ENCODE measurements at regions not wholly inside any gene's neighbourhood (a gene's known extent, or its start where the extent isn't known, plus 50 kb on each side); places are given as distances from the start of the nearest gene placed in this dataset.

- ChIA-PET POLR2A (no interaction called here), CTCF (interaction anchor here (1.3 to 1.7 kb wide), 2 partner anchors 12 to 28 kb away, joined by 3 read pairs; no protein-coding TSS in a partner anchor)
- DNase-seq (ENCODE audit: extremely low spot score), result no peak
- TF ChIP-seq CTCF (IDR thresholded peaks at IDR 0.05; ENCODE audit: control extremely low read depth, extremely low read depth, low read depth, missing control alignments), result no peak
Measured at GRCh38 chr7:130867581-130868136, 133.7 kb upstream of the KLF14 start.

- no peak for TF ChIP-seq CTCF (IDR thresholded peaks at IDR 0.05; ENCODE audit: control extremely low read depth, extremely low read depth, low read depth, missing control alignments)
- ChIA-PET CTCF (interaction anchor here (1.7 kb wide), 1 partner anchor 12 kb away, joined by 3 read pairs; no protein-coding TSS in a partner anchor), POLR2A (no interaction called here)
- no peak for DNase-seq (ENCODE audit: extremely low spot score)
Measured at GRCh38 chr7:130868139-130868538, 134.1 kb upstream of the KLF14 start.

GRCh38 chr7:130869918-130870317 is 135.9 kb upstream of the KLF14 start:
- ChIA-PET CTCF (no interaction called here), POLR2A (no interaction called here)
- TF ChIP-seq CTCF (IDR thresholded peaks at IDR 0.05; ENCODE audit: control extremely low read depth, extremely low read depth, low read depth, missing control alignments), result no peak
- DNase-seq (ENCODE audit: extremely low spot score), result no peak

GRCh38 chr7:130872341-130872740 is 138.3 kb upstream of the KLF14 start:
- no peak for DNase-seq (ENCODE audit: extremely low spot score)
- POLR2A ChIA-PET, result interaction anchor here (0.6 to 0.7 kb wide), 2 partner anchors 11 to 636 kb away, joined by 3 to 6 read pairs; no protein-coding TSS in a partner anchor
- no peak for TF ChIP-seq CTCF (IDR thresholded peaks at IDR 0.05; ENCODE audit: control extremely low read depth, extremely low read depth, low read depth, missing control alignments)
- CTCF ChIA-PET, result interaction anchor here (1.0 to 4.9 kb wide), 5 partner anchors 10 to 641 kb away, joined by 3 to 46 read pairs (median 3); no protein-coding TSS in a partner anchor

- DNase-seq (ENCODE audit: extremely low spot score), result no peak
- no peak for TF ChIP-seq CTCF (IDR thresholded peaks at IDR 0.05; ENCODE audit: control extremely low read depth, extremely low read depth, low read depth, missing control alignments)
- POLR2A ChIA-PET, result interaction anchor here (0.6 to 0.7 kb wide), 2 partner anchors 12 to 636 kb away, joined by 3 to 6 read pairs; no protein-coding TSS in a partner anchor
- CTCF ChIA-PET, result interaction anchor here (1.2 to 4.9 kb wide), 4 partner anchors 10 to 640 kb away, joined by 3 to 46 read pairs (median 10); no protein-coding TSS in a partner anchor
Measured at GRCh38 chr7:130872756-130873448, 138.9 kb upstream of the KLF14 start.

GRCh38 chr7:130874071-130874915 is 140.3 kb upstream of the KLF14 start:
- CTCF ChIA-PET, result interaction anchor here (1.0 to 4.9 kb wide), 13 partner anchors 9 to 639 kb away, joined by 3 to 46 read pairs (median 3); no protein-coding TSS in a partner anchor
- no peak for DNase-seq (ENCODE audit: extremely low spot score)
- POLR2A ChIA-PET, result no interaction called here
- TF ChIP-seq CTCF (IDR thresholded peaks at IDR 0.05; ENCODE audit: control extremely low read depth, extremely low read depth, low read depth, missing control alignments), result no peak
